ENCODE measurements at regions not wholly inside any gene's neighbourhood (a gene's known extent, or its start where the extent isn't known, plus 50 kb on each side); places are given as distances from the start of the nearest gene placed in this dataset.

DNA sequence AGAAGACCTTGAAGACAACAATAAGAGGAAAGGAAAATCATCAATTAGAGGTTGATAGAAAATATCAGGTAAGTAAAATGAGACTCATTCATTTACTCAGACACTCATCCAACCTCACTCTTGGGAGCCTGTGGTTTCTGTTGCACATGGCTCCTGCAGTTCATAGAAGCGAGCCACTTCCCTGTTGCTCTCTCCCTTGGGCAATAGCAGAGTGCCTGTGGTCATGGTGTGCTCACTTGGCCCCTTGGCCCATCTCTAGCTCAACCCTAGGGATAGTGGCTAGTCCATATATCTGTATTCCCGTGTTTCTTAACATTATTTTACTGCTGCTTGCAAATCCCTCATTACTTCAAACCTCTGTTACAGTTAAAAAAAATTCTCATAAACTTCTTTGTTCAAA is 368.6 kb downstream of the PTPRC start:
- Histone ChIP-seq H3K4me3 (ENCODE audit: low read depth in 1 of 3, low read length in 3 of 3) (no peak overlapping the region), H3K27me3 (ENCODE audit: control insufficient read depth in 3 of 3, insufficient read depth in 3 of 3, low read length in 3 of 3) (no peaks in the 10 kb centered on the region), H3K36me3 (ENCODE audit: control insufficient read depth in 3 of 3, insufficient read depth in 2 of 3, low read depth in 1 of 3, low read length in 3 of 3) (no peaks in the 10 kb centered on the region), H3K27ac (ENCODE audit: low read depth in 1 of 3, low read length in 2 of 3) (no peak overlapping the region), H3K9me3 (ENCODE audit: control insufficient read depth in 2 of 2, insufficient read depth in 1 of 2, low read depth in 1 of 2, low read length in 1 of 2) (no peaks in the 10 kb centered on the region), H3K4me1 (ENCODE audit: control insufficient read depth in 3 of 3, insufficient read depth in 2 of 3, low read depth in 1 of 3, low read length in 2 of 3) (no peaks in the 10 kb centered on the region)
- WGBS, 3 donors, result 45 to 91% (median 81%) methylated on average over 2 of the region's 2 CpGs
- FAIRE-seq (no peak), DNase-seq (no peak)

DNA sequence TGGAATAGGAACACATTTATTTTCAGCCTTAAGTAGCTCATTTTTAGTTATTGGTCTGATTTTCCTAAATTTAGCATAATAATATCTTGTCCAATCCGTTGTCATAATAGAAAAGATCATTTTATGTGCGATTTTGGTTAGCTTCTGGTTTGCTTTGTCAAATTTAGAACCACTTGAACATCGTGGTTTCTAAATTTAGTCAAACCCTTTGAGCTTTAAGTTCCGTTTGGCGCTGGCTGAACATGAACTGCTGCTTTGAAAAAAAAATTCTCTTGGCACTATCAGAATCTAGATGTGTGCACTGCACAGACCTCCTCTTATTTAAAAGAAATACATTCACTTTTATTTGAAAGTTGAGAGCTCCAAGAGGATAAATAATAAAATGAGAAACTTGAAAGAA is 370.6 kb downstream of the PTPRC start:
- 40 to 63% (median 50%) methylated on average over 5 of the region's 5 CpGs for WGBS, 3 donors
- peak in 1 of 2 donors; percentile 1 for DNase-seq

DNA sequence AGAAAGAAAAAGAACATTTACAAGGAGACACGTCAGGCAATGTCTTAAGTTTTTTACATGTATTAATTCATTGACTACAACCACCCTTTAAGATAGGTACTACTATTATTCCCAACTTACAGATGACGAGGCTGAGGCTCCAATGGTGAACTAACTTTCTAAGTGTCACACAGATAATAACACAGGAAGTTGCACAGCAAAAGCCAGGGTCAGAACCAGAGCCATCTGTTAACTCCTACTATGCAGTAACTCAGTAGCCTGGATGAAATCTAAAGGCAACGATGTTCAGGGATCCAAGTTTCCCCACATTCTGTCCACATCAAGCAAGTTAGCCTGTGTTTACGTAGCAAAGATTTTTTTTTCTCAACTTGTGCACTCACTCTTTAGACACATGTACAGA is 371.7 kb downstream of the PTPRC start:
- Histone ChIP-seq H3K27me3 (ENCODE audit: control insufficient read depth in 3 of 3, insufficient read depth in 3 of 3, low read length in 3 of 3) (no peaks in the 10 kb centered on the region), H3K36me3 (ENCODE audit: control insufficient read depth in 3 of 3, insufficient read depth in 2 of 3, low read depth in 1 of 3, low read length in 3 of 3) (no peaks in the 10 kb centered on the region), H3K27ac (ENCODE audit: low read depth in 1 of 3, low read length in 2 of 3) (no peak overlapping the region), H3K4me1 (ENCODE audit: control insufficient read depth in 3 of 3, insufficient read depth in 2 of 3, low read depth in 1 of 3, low read length in 2 of 3) (no peaks in the 10 kb centered on the region), H3K9me3 (ENCODE audit: control insufficient read depth in 2 of 2, insufficient read depth in 1 of 2, low read depth in 1 of 2, low read length in 1 of 2) (no peaks in the 10 kb centered on the region), H3K4me3 (ENCODE audit: low read depth in 1 of 3, low read length in 3 of 3) (no peak overlapping the region)
- 64 to 78% (median 70%) methylated on average over 4 of the region's 4 CpGs for WGBS, 3 donors
- FAIRE-seq (no peak), DNase-seq (no peak)

More for the DNA sequence above, 370.6 kb downstream of the PTPRC start:
- H3K4me3 ChIP-seq (ENCODE audit: low read depth in 1 of 3, low read length in 3 of 3), result no peak overlapping the region
- no peaks in the 10 kb centered on the region for H3K27me3 ChIP-seq (ENCODE audit: control insufficient read depth in 3 of 3, insufficient read depth in 3 of 3, low read length in 3 of 3)
- no peaks in the 10 kb centered on the region for H3K4me1 ChIP-seq (ENCODE audit: control insufficient read depth in 3 of 3, insufficient read depth in 2 of 3, low read depth in 1 of 3, low read length in 2 of 3)
- H3K36me3 ChIP-seq (ENCODE audit: control insufficient read depth in 3 of 3, insufficient read depth in 2 of 3, low read depth in 1 of 3, low read length in 3 of 3), result no peaks in the 10 kb centered on the region
- no peak overlapping the region for H3K27ac ChIP-seq (ENCODE audit: low read depth in 1 of 3, low read length in 2 of 3)
- no peaks in the 10 kb centered on the region for H3K9me3 ChIP-seq (ENCODE audit: control insufficient read depth in 2 of 2, insufficient read depth in 1 of 2, low read depth in 1 of 2, low read length in 1 of 2)
- FAIRE-seq, result no peak

DNA sequence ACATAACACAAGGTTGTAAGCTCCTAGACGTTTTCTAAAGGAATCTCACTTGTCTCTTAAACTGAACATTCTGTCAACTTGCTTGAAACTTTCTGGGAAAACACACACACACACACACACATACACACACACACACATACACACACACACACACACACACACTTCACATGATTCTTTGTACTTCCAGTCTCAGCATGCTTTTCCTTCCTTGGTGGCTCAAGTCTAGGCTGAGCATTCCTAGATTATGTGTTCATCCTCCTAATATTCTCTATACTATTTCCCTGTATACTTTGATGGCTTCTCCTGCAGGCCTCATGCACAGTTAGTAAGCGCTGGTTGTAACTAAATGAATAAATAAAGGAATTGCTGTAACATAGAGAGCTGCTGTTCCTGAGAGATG is 372.1 kb downstream of the PTPRC start:
- FAIRE-seq (no peak), DNase-seq (no peak)
- H3K4me3 ChIP-seq (ENCODE audit: low read depth in 1 of 3, low read length in 3 of 3), result no peak overlapping the region
- H3K9me3 ChIP-seq (ENCODE audit: control insufficient read depth in 2 of 2, insufficient read depth in 1 of 2, low read depth in 1 of 2, low read length in 1 of 2), result no peaks in the 10 kb centered on the region
- no peaks in the 10 kb centered on the region for H3K27me3 ChIP-seq (ENCODE audit: control insufficient read depth in 3 of 3, insufficient read depth in 3 of 3, low read length in 3 of 3)
- no peaks in the 10 kb centered on the region for H3K4me1 ChIP-seq (ENCODE audit: control insufficient read depth in 3 of 3, insufficient read depth in 2 of 3, low read depth in 1 of 3, low read length in 2 of 3)
- no peak overlapping the region for H3K27ac ChIP-seq (ENCODE audit: low read depth in 1 of 3, low read length in 2 of 3)
- WGBS, 3 donors, result 53 to 71% (median 56%) methylated on average over 2 of the region's 2 CpGs
- H3K36me3 ChIP-seq (ENCODE audit: control insufficient read depth in 3 of 3, insufficient read depth in 2 of 3, low read depth in 1 of 3, low read length in 3 of 3), result no peaks in the 10 kb centered on the region

DNA sequence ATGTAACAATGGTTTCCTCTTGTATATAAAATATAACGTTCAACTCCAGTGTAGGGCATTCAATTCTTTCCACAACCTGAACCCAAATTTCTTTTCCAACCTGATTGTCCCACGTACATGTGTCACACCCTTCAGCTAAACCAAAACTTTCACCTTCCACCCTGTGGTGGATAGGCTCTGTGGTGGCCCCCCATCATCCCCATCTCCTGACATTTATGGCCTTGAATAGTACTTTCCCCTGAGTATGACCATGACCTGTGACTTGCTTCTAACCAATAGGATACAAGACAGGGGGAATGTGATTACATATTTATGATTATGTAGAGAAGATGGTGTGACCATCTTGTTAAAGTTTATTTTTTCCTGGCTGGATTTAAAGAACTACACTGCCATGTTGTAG is 377.0 kb downstream of the PTPRC start:
- Histone ChIP-seq H3K27me3 (ENCODE audit: control insufficient read depth in 3 of 3, insufficient read depth in 3 of 3, low read length in 3 of 3) (no peaks in the 10 kb centered on the region), H3K9me3 (ENCODE audit: control insufficient read depth in 2 of 2, insufficient read depth in 1 of 2, low read depth in 1 of 2, low read length in 1 of 2) (no peaks in the 10 kb centered on the region), H3K4me3 (ENCODE audit: low read depth in 1 of 3, low read length in 3 of 3) (no peak overlapping the region), H3K27ac (ENCODE audit: low read depth in 1 of 3, low read length in 2 of 3) (no peak overlapping the region), H3K36me3 (ENCODE audit: control insufficient read depth in 3 of 3, insufficient read depth in 2 of 3, low read depth in 1 of 3, low read length in 3 of 3) (no peaks in the 10 kb centered on the region), H3K4me1 (ENCODE audit: control insufficient read depth in 3 of 3, insufficient read depth in 2 of 3, low read depth in 1 of 3, low read length in 2 of 3) (no peaks in the 10 kb centered on the region)
- FAIRE-seq (no peak), DNase-seq (no peak)
- 63 to 84% (median 75%) methylated on average over 2 of the region's 2 CpGs for WGBS, 3 donors

DNA sequence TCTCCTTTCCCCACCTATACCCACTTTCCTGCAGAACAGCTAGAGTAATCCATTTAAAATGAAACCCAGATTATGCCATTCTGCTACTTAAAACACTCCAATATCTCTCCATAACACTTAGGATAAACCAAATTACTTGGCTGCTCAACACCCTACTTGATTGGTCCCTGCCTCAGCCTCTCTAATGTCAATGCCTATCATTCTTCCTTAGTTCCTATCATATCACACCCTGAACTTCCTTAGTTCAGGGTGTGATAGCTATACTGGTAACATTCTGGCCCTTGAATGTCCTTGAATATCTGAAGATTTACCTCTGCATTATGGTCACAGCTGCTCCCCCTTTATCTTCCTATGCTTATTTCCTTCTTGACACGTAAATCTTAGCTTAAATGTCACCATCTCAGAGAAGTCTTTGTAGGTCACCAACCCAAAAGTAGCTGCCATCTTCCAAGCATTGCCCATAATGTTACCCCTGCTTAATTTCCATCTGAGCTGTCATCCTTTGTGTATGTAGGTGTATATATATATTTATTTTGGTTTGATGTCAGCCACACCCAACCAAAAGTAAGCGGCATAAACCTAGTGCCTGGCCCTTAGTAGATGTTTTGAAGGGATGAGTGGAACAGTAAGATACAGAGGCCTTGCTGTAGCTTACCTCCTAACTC is 379.8 kb downstream of the PTPRC start:
- WGBS, 3 donors, result 77 to 89% (median 79%) methylated on average over 2 of the region's 2 CpGs
- Histone ChIP-seq H3K36me3 (ENCODE audit: control insufficient read depth in 3 of 3, insufficient read depth in 2 of 3, low read depth in 1 of 3, low read length in 3 of 3) (no peaks in the 10 kb centered on the region), H3K27ac (ENCODE audit: low read depth in 1 of 3, low read length in 2 of 3) (no peak overlapping the region), H3K4me3 (ENCODE audit: low read depth in 1 of 3, low read length in 3 of 3) (no peak overlapping the region), H3K4me1 (ENCODE audit: control insufficient read depth in 3 of 3, insufficient read depth in 2 of 3, low read depth in 1 of 3, low read length in 2 of 3) (no peaks in the 10 kb centered on the region), H3K27me3 (ENCODE audit: control insufficient read depth in 3 of 3, insufficient read depth in 3 of 3, low read length in 3 of 3) (no peaks in the 10 kb centered on the region), H3K9me3 (ENCODE audit: control insufficient read depth in 2 of 2, insufficient read depth in 1 of 2, low read depth in 1 of 2, low read length in 1 of 2) (no peaks in the 10 kb centered on the region)
- DNase-seq (no peak), FAIRE-seq (no peak)

DNA sequence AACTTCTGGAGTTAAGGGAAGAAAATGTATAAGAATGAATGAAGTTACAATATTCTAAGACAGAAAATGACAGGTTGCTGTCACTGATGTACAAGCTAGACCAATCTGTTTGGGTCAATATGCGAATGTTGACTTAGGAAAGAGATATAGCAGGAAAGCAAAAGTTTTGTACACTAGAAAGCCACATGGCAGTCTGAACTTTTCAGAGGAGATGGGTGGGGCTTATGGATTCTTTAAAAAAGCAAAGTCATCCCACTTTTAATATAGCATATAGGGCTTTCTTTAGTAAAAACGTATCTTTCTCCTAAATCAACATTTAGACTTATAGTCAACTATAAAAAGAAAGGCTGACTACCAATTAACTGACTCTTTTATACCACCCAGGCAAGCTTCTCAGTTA is 381.2 kb downstream of the PTPRC start:
- Histone ChIP-seq H3K4me1 (ENCODE audit: control insufficient read depth in 3 of 3, insufficient read depth in 2 of 3, low read depth in 1 of 3, low read length in 2 of 3) (no peaks in the 10 kb centered on the region), H3K9me3 (ENCODE audit: control insufficient read depth in 2 of 2, insufficient read depth in 1 of 2, low read depth in 1 of 2, low read length in 1 of 2) (no peaks in the 10 kb centered on the region), H3K4me3 (ENCODE audit: low read depth in 1 of 3, low read length in 3 of 3) (no peak overlapping the region), H3K27ac (ENCODE audit: low read depth in 1 of 3, low read length in 2 of 3) (no peak overlapping the region), H3K27me3 (ENCODE audit: control insufficient read depth in 3 of 3, insufficient read depth in 3 of 3, low read length in 3 of 3) (no peaks in the 10 kb centered on the region), H3K36me3 (ENCODE audit: control insufficient read depth in 3 of 3, insufficient read depth in 2 of 3, low read depth in 1 of 3, low read length in 3 of 3) (no peaks in the 10 kb centered on the region)
- FAIRE-seq, result no peak
- WGBS, 3 donors, result 69 to 78% (median 77%) methylated on average over 2 of the region's 2 CpGs
- no peak for DNase-seq

DNA sequence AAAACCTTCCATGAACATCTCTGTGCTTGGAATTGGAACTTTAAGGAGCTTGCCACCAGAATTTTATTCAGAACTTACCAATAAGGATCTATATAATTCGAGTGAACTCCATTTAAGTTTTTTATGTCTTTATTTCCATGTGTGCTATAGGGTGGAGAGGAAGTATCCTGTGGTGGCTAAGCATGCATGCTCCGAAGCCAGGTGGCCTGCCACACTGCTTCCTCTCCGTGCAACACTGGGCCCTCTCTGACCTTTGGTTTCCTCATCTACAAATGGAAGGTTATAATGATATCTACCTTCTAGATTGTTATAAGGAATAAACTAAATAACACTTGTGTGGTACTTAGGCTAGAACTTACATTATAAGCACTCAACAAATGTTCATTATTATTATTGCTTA is 382.1 kb downstream of the PTPRC start:
- DNase-seq (no peak), FAIRE-seq (no peak)
- Histone ChIP-seq H3K27ac (ENCODE audit: low read depth in 1 of 3, low read length in 2 of 3) (no peak overlapping the region), H3K27me3 (ENCODE audit: control insufficient read depth in 3 of 3, insufficient read depth in 3 of 3, low read length in 3 of 3) (no peaks in the 10 kb centered on the region), H3K4me3 (ENCODE audit: low read depth in 1 of 3, low read length in 3 of 3) (no peak overlapping the region), H3K36me3 (ENCODE audit: control insufficient read depth in 3 of 3, insufficient read depth in 2 of 3, low read depth in 1 of 3, low read length in 3 of 3) (no peaks in the 10 kb centered on the region), H3K4me1 (ENCODE audit: control insufficient read depth in 3 of 3, insufficient read depth in 2 of 3, low read depth in 1 of 3, low read length in 2 of 3) (no peaks in the 10 kb centered on the region), H3K9me3 (ENCODE audit: control insufficient read depth in 2 of 2, insufficient read depth in 1 of 2, low read depth in 1 of 2, low read length in 1 of 2) (no peaks in the 10 kb centered on the region)
- WGBS, 3 donors, result 60 to 75% (median 72%) methylated on average over 3 of the region's 3 CpGs

DNA sequence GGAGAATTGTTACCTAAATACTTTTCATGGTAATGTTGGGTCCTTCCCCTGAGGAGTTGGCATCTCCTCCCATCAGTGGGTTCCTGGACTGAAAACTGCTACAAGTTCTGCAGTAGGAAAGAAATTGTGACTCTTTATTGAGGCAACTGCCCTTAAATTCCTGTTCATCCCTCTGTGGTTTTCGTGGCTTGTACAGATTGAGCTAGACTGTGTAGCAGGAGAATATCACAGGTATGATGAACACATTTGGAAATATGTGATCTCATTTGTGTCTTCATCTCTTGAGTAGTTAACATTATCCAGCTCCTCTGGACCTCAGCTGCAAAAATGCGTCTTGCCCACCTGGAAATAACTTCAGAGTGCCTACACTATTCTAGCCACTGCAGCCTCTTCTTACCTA is 390.6 kb downstream of the PTPRC start:
- H3K4me1 ChIP-seq (ENCODE audit: control insufficient read depth in 3 of 3, insufficient read depth in 2 of 3, low read depth in 1 of 3, low read length in 2 of 3), result no peaks in the 10 kb centered on the region
- DNase-seq, result no peak
- H3K4me3 ChIP-seq (ENCODE audit: low read depth in 1 of 3, low read length in 3 of 3), result no peak overlapping the region
- no peaks in the 10 kb centered on the region for H3K9me3 ChIP-seq (ENCODE audit: control insufficient read depth in 2 of 2, insufficient read depth in 1 of 2, low read depth in 1 of 2, low read length in 1 of 2)
- H3K36me3 ChIP-seq (ENCODE audit: control insufficient read depth in 3 of 3, insufficient read depth in 2 of 3, low read depth in 1 of 3, low read length in 3 of 3), result no peaks in the 10 kb centered on the region
- H3K27ac ChIP-seq (ENCODE audit: low read depth in 1 of 3, low read length in 2 of 3), result no peak overlapping the region
- WGBS, 3 donors, result 66 to 83% (median 75%) methylated on average over 2 of the region's 2 CpGs
- H3K27me3 ChIP-seq (ENCODE audit: control insufficient read depth in 3 of 3, insufficient read depth in 3 of 3, low read length in 3 of 3), result no peaks in the 10 kb centered on the region
- no peak for FAIRE-seq
